HepG2 (cell line): ENCODE measurements at regions not wholly inside any gene's neighbourhood (a gene's known extent, or its start where the extent isn't known, plus 50 kb on each side); places are given as distances from the start of the nearest gene placed in this dataset.

ENCODE experiments used
- ATAC-seq: fragments of 200-7000 bp; cut with Tn5 transposase; 3 replicates; pipeline ENCODE4 v1.9.1; 2020; ENCODE audit warnings: mild to moderate bottlenecking, moderate library complexity
- BruUV-seq: library from RNA; stranded (reverse); fragments of 400-500 nt; replicated peaks from 2 replicates; lab custom pipeline; 2021; lab: Mats Ljungman, UMichigan
- CTCF ChIA-PET: fragments of 300-600 bp; formaldehyde crosslinking; extraction: SDS; loops from one replicate; lab custom pipeline; 2021; ENCODE audit warnings: low total read pairs, inconsistent platforms, low intra/inter-chr PET ratio; lab: Yijun Ruan, JAX
- POLR2A ChIA-PET: fragments of 350-600 bp; sonication (Branson Sonifier 250); formaldehyde crosslinking; loops from one replicate; lab custom pipeline; 2020; ENCODE audit warnings: antibody characterized with exemption, inconsistent platforms; lab: Yijun Ruan, JAX
- DNase-seq: peaks from one replicate; pipeline ENCODE4 v3.0.0-alpha.2; 2015; ENCODE audit warnings: low spot score
- FAIRE-seq: peaks from 3 replicates; lab custom pipeline; 2011; peaks lifted over from hg19 to GRCh38; lab: Jason Lieb, UNC
- H2AFZ ChIP-seq: one replicate; pipeline ENCODE4 v1.6.1; 2011; ENCODE audit warnings: low read length, inconsistent platforms
- H3K27ac ChIP-seq: fragments of 300-600 bp; 3 replicates; pipeline ENCODE4 v1.8.0; 2011; ENCODE audit warnings: mixed run types, mild to moderate bottlenecking, mixed read lengths, low read length, inconsistent platforms; ENCODE audit not compliant: insufficient read depth; ENCODE audit errors: extremely low read length
- H3K27me3 ChIP-seq, 2 experiments: fragments of 200-600 bp in 1 of 2; 2 replicates in 1 of 2; 3 replicates in 1 of 2; pipeline versions ENCODE4 v1.6.0 to v1.8.0; 2011; ENCODE audit warnings: low read length in 2 of 2, mild to moderate bottlenecking in 2 of 2, moderate library complexity in 2 of 2, inconsistent platforms in 1 of 2; ENCODE audit not compliant: insufficient read depth in 2 of 2, control insufficient read depth in 1 of 2
- H3K36me3 ChIP-seq, 2 experiments: fragments of 200-600 bp in 1 of 2; replicated peaks in 1 of 2; 2 replicates in 1 of 2; 3 replicates in 1 of 2; pipeline versions ENCODE4 v1.5.1 to v1.8.0; 2011; ENCODE audit warnings: low read length in 2 of 2, inconsistent platforms in 1 of 2; ENCODE audit not compliant: insufficient read depth in 2 of 2, control insufficient read depth in 1 of 2
- H3K4me1 ChIP-seq: 2 replicates; pipeline ENCODE4 v1.5.1; 2012; ENCODE audit warnings: low read length, inconsistent platforms; ENCODE audit not compliant: insufficient read depth
- H3K4me2 ChIP-seq: 2 replicates; pipeline ENCODE4 v1.6.0; 2011; ENCODE audit warnings: low read depth, low read length, inconsistent platforms
- H3K4me3 ChIP-seq, 3 experiments: fragments of 200-600 bp in 1 of 3; sonication (generic), shearing (Covaris generic) in 1 of 3; replicated peaks in 1 of 3; 2 replicates each; pipeline ENCODE4 v1.5.1; 2011 to 2016; ENCODE audit warnings: low read length in 3 of 3, inconsistent platforms in 2 of 3, low read depth in 2 of 3, mild to moderate bottlenecking in 2 of 3, control low read depth in 1 of 3, mixed read lengths in 1 of 3; ENCODE audit not compliant: insufficient read depth in 1 of 3
- H3K79me2 ChIP-seq: one replicate; pipeline ENCODE4 v1.6.1; 2011; ENCODE audit warnings: low read length, inconsistent platforms; ENCODE audit not compliant: insufficient read depth
- H3K9ac ChIP-seq: 2 replicates; pipeline ENCODE4 v1.6.0; 2011; ENCODE audit warnings: mild to moderate bottlenecking, low read depth, low read length, inconsistent platforms; ENCODE audit not compliant: insufficient read depth
- H3K9me3 ChIP-seq: 2 replicates; pipeline ENCODE4 v1.5.1; 2012; ENCODE audit warnings: mild to moderate bottlenecking, low read length
- H4K20me1 ChIP-seq: 2 replicates; pipeline ENCODE4 v1.6.0; 2011; ENCODE audit warnings: inconsistent platforms, mild to moderate bottlenecking, low read length, moderate library complexity; ENCODE audit not compliant: insufficient read depth
- ASH2L ChIP-seq: fragments of 300-600, 200-600 bp; sonication (generic); IDR thresholded peaks from 2 replicates; pipeline ENCODE4 v1.7.0; 2017; ENCODE audit warnings: low read depth, mild to moderate bottlenecking, moderate library complexity, mixed read lengths, low read length; ENCODE audit not compliant: insufficient read length
- KDM2A ChIP-seq: sonication (generic); formaldehyde crosslinking; IDR thresholded peaks from 2 replicates; pipeline ENCODE4 v1.4.0; 2020; ENCODE audit warnings: low read depth, missing genetic modification reagents, borderline replicate concordance
- KLF11 ChIP-seq: IDR thresholded peaks from 2 replicates; pipeline ENCODE4 v1.6.1; 2016; ENCODE audit warnings: missing compliant biosample characterization
- KMT2B ChIP-seq: IDR thresholded peaks from 2 replicates; pipeline ENCODE4 v1.6.1; 2016; ENCODE audit warnings: missing genetic modification reagents, missing compliant biosample characterization
- NFRKB ChIP-seq: fragments of 450-650 bp; IDR thresholded peaks from 2 replicates; pipeline ENCODE4 v1.6.1; 2017
- NRL ChIP-seq: sonication (generic); formaldehyde crosslinking; IDR thresholded peaks from 2 replicates; pipeline ENCODE4 v1.5.0; 2020; ENCODE audit warnings: missing genetic modification reagents, mild to moderate bottlenecking, moderate library complexity, borderline replicate concordance
- SMAD1 ChIP-seq: sonication (generic); formaldehyde crosslinking; IDR thresholded peaks from 2 replicates; pipeline ENCODE4 v1.4.0; 2020; ENCODE audit warnings: missing genetic modification reagents, low read depth, mild to moderate bottlenecking, borderline replicate concordance
- TARDBP ChIP-seq: sonication (generic); formaldehyde crosslinking; IDR thresholded peaks from 2 replicates; pipeline ENCODE4 v1.8.0; 2022; ENCODE audit warnings: mild to moderate bottlenecking, missing genetic modification reagents
- ZNF17 ChIP-seq: sonication (generic); formaldehyde crosslinking; IDR thresholded peaks from 2 replicates; pipeline ENCODE4 v1.5.0; 2020; ENCODE audit warnings: mild to moderate bottlenecking, missing genetic modification reagents
- ZNF660 ChIP-seq: sonication (generic); formaldehyde crosslinking; IDR thresholded peaks from 2 replicates; pipeline ENCODE4 v1.5.1; 2020; ENCODE audit warnings: mild to moderate bottlenecking, low read depth, missing genetic modification reagents, borderline replicate concordance
- ZNF761 ChIP-seq: sonication (generic); formaldehyde crosslinking; conservative IDR thresholded peaks from 2 replicates; pipeline ENCODE4 v1.4.0; 2020; ENCODE audit warnings: mild to moderate bottlenecking, missing genetic modification reagents
- WGBS: methylation state at CpG from one replicate; pipeline ENCODE4 v1.1.6; 2017; ENCODE audit warnings: low lambda C conversion rate; 5-methylcytosine and 5-hydroxymethylcytosine counted together
- in situ Hi-C: cut with HindIII; loops from 2 replicates; pipeline ENCODE4 v1.10.0; 2017; ENCODE audit warnings: low pct_unique_long_range_greater_than_20kb; ENCODE audit not compliant: extremely low pct_ligation_motif_present
- intact Hi-C: fragments of 100-400 bp; cut with micrococcal nuclease; formaldehyde crosslinking; loops from one replicate; pipeline ENCODE4 v1.10.0; 2022; ENCODE audit not compliant: unreplicated experiment
- TF ChIP-seq, protein P1 (sequence below): sonication (generic); formaldehyde crosslinking; IDR thresholded peaks from 2 replicates; pipeline ENCODE4 v1.8.0; 2022; ENCODE audit warnings: missing genetic modification reagents, low read depth, mild to moderate bottlenecking, borderline replicate concordance
- TF ChIP-seq, protein P2 (sequence below): fragments of 450-650 bp; IDR thresholded peaks from 2 replicates; pipeline ENCODE4 v1.6.1; 2017; ENCODE audit warnings: mild to moderate bottlenecking
- TF ChIP-seq, protein P3 (sequence below): sonication (generic); formaldehyde crosslinking; IDR thresholded peaks from 2 replicates; pipeline ENCODE4 v1.5.0; 2020; ENCODE audit warnings: missing genetic modification reagents
- TF ChIP-seq, protein P4 (sequence below): sonication (generic); formaldehyde crosslinking; IDR thresholded peaks from 2 replicates; pipeline ENCODE4 v1.8.0; 2022; ENCODE audit warnings: mild to moderate bottlenecking, missing genetic modification reagents, moderate library complexity
- TF ChIP-seq, protein P5 (sequence below): sonication (generic); formaldehyde crosslinking; IDR thresholded peaks from 2 replicates; pipeline ENCODE4 v1.4.0; 2020; ENCODE audit warnings: missing genetic modification reagents

DNA sequence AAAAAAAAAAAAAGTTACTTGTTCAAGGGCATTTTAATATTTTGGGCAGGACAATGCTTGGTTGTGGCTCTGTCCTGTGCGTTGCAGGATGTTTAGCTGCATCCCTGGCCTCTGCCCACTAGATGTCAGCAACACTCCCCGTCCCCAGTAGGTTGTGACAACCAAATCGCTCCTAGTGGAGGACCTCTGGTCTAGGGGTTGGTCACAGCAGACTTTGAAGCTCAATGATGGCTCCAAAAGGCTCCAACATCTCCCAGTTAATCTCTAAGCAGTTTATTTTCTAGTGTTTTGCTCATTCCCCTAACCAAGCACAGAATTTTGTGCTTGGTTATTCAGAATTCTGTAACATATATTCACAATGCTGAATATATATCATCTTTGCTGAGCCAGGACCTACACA lies 67.0 kb downstream of the CHRNA1 start:
- Histone ChIP-seq H3K27me3 (peaks cover 0 to 3% of the 10 kb centered on the region in 2 experiments; a peak in 1 of 5 replicates), H3K4me2 (no peak overlapping the region), H4K20me1 (no peaks in the 10 kb centered on the region), H2AFZ (no peak overlapping the region), H3K27ac (no peak overlapping the region), H3K9me3 (no peaks in the 10 kb centered on the region), H3K9ac (no peak overlapping the region), H3K36me3 (no peaks in the 10 kb centered on the region), H3K79me2 (no peaks in the 10 kb centered on the region), H3K4me3 (no peak overlapping the region), H3K4me1 (no peaks in the 10 kb centered on the region)
- ATAC-seq = peak; percentile 99
- FAIRE-seq = peak; percentile 94
- intact Hi-C loops = no loop called here
- no TSS peak for BruUV-seq
- DNase-seq = peak; percentile 70
- POLR2A ChIA-PET = interaction anchor here (0.7 kb wide), 1 partner anchor 933 kb away, joined by 3 read pairs; no protein-coding TSS in a partner anchor
- CTCF ChIA-PET = no interaction called here
- in situ Hi-C loops = no loop called here
- 0% methylated on average over 3 of the region's 3 CpGs for WGBS
- TF ChIP-seq ASH2L = no peak
- TF ChIP-seq KMT2B = no peak
- no peak for TF ChIP-seq TARDBP (CRISPR knock-in tag)
- no peak for TF ChIP-seq ZNF17 (CRISPR knock-in tag)
- no peak for TF ChIP-seq NFRKB
- TF ChIP-seq, protein P1, sequence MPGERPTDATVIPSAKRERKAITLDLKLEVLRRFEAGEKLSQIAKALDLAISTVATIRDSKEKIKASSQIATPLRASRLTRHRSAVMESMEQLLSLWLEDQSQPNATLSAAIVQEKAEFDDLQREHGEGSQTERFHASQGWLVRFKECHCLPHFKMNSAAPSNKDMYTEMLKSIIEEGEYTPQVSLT (CRISPR knock-in tag) = no peak
- TF ChIP-seq KLF11 (CRISPR knock-in tag) = no peak
- TF ChIP-seq, protein P2, sequence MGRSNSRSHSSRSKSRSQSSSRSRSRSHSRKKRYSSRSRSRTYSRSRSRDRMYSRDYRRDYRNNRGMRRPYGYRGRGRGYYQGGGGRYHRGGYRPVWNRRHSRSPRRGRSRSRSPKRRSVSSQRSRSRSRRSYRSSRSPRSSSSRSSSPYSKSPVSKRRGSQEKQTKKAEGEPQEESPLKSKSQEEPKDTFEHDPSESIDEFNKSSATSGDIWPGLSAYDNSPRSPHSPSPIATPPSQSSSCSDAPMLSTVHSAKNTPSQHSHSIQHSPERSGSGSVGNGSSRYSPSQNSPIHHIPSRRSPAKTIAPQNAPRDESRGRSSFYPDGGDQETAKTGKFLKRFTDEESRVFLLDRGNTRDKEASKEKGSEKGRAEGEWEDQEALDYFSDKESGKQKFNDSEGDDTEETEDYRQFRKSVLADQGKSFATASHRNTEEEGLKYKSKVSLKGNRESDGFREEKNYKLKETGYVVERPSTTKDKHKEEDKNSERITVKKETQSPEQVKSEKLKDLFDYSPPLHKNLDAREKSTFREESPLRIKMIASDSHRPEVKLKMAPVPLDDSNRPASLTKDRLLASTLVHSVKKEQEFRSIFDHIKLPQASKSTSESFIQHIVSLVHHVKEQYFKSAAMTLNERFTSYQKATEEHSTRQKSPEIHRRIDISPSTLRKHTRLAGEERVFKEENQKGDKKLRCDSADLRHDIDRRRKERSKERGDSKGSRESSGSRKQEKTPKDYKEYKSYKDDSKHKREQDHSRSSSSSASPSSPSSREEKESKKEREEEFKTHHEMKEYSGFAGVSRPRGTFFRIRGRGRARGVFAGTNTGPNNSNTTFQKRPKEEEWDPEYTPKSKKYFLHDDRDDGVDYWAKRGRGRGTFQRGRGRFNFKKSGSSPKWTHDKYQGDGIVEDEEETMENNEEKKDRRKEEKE = no peak
- TF ChIP-seq, protein P3, sequence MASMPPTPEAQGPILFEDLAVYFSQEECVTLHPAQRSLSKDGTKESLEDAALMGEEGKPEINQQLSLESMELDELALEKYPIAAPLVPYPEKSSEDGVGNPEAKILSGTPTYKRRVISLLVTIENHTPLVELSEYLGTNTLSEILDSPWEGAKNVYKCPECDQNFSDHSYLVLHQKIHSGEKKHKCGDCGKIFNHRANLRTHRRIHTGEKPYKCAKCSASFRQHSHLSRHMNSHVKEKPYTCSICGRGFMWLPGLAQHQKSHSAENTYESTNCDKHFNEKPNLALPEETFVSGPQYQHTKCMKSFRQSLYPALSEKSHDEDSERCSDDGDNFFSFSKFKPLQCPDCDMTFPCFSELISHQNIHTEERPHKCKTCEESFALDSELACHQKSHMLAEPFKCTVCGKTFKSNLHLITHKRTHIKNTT (CRISPR knock-in tag) = no peak
- no peak for TF ChIP-seq ZNF761
- no peak for TF ChIP-seq ZNF660 (CRISPR knock-in tag)
- TF ChIP-seq, protein P4, sequence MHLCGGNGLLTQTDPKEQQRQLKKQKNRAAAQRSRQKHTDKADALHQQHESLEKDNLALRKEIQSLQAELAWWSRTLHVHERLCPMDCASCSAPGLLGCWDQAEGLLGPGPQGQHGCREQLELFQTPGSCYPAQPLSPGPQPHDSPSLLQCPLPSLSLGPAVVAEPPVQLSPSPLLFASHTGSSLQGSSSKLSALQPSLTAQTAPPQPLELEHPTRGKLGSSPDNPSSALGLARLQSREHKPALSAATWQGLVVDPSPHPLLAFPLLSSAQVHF (CRISPR knock-in tag) = no peak
- peak; percentile 61; the same call in 1 of the 2 replicates for TF ChIP-seq KDM2A
- no peak for TF ChIP-seq SMAD1 (CRISPR knock-in tag)
- TF ChIP-seq, protein P5, sequence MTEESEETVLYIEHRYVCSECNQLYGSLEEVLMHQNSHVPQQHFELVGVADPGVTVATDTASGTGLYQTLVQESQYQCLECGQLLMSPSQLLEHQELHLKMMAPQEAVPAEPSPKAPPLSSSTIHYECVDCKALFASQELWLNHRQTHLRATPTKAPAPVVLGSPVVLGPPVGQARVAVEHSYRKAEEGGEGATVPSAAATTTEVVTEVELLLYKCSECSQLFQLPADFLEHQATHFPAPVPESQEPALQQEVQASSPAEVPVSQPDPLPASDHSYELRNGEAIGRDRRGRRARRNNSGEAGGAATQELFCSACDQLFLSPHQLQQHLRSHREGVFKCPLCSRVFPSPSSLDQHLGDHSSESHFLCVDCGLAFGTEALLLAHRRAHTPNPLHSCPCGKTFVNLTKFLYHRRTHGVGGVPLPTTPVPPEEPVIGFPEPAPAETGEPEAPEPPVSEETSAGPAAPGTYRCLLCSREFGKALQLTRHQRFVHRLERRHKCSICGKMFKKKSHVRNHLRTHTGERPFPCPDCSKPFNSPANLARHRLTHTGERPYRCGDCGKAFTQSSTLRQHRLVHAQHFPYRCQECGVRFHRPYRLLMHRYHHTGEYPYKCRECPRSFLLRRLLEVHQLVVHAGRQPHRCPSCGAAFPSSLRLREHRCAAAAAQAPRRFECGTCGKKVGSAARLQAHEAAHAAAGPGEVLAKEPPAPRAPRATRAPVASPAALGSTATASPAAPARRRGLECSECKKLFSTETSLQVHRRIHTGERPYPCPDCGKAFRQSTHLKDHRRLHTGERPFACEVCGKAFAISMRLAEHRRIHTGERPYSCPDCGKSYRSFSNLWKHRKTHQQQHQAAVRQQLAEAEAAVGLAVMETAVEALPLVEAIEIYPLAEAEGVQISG (CRISPR knock-in tag) = 0 out of 2 replicates have a peak, but pooled peaks have one; percentile 25
- no peak for TF ChIP-seq NRL
